Dedifferentiated amniotic fluid mesenchymal stem cell (primary cell): ENCODE measurements at regions not wholly inside any gene's neighbourhood (a gene's known extent, or its start where the extent isn't known, plus 50 kb on each side); places are given as distances from the start of the nearest gene placed in this dataset.

Experiments used
- DNase-seq: peaks from one replicate; pipeline ENCODE4 v3.0.0-alpha.2; 2016; ENCODE audit errors: extremely low spot score

- DNase-seq, result no peak
Observed at GRCh38 chr4:56240554-56241174, 146.6 kb downstream of the AASDH start.

- no peak for DNase-seq
Observed at GRCh38 chr4:56238251-56238650, 149.0 kb downstream of the AASDH start.

GRCh38 chr4:56235725-56236124 is 151.6 kb downstream of the AASDH start:
- DNase-seq, result no peak

- no peak for DNase-seq
Observed at GRCh38 chr4:56235011-56235410, 152.3 kb downstream of the AASDH start.

GRCh38 chr4:56234098-56234497 is 153.2 kb downstream of the AASDH start:
- DNase-seq, result no peak

GRCh38 chr4:56231410-56231809 is 155.9 kb downstream of the AASDH start:
- no peak for DNase-seq

GRCh38 chr4:56229947-56230346 is 157.3 kb downstream of the AASDH start:
- DNase-seq, result no peak

GRCh38 chr4:56227301-56227835 is 159.9 kb downstream of the AASDH start:
- no peak for DNase-seq

- no peak for DNase-seq
Observed at GRCh38 chr4:56226579-56226978, 160.7 kb downstream of the AASDH start.

GRCh38 chr4:56224641-56225040 is 162.7 kb downstream of the AASDH start:
- no peak for DNase-seq

- DNase-seq, result no peak
Observed at GRCh38 chr4:56222514-56222913, 164.8 kb downstream of the AASDH start.

- DNase-seq, result no peak
Observed at GRCh38 chr4:56220261-56220660, 167.0 kb downstream of the AASDH start.

GRCh38 chr4:56219447-56219846 is 167.8 kb downstream of the AASDH start:
- DNase-seq, result no peak

- DNase-seq, result no peak
Observed at GRCh38 chr4:56218230-56218895, 168.9 kb downstream of the AASDH start.

GRCh38 chr4:56217343-56217890 is 169.9 kb downstream of the AASDH start:
- DNase-seq, result no peak

- DNase-seq, result no peak
Observed at GRCh38 chr4:56215901-56216300, 171.4 kb downstream of the AASDH start.

GRCh38 chr4:56215141-56215783 is 172.0 kb downstream of the AASDH start:
- DNase-seq, result no peak

- no peak for DNase-seq
Observed at GRCh38 chr4:56213543-56213942, 173.7 kb downstream of the AASDH start.

- DNase-seq, result no peak
Observed at GRCh38 chr4:56212774-56213173, 174.5 kb downstream of the AASDH start.

- no peak for DNase-seq
Observed at GRCh38 chr4:56211202-56211601, 176.1 kb downstream of the AASDH start.

GRCh38 chr4:56210397-56210796 is 176.9 kb downstream of the AASDH start:
- DNase-seq, result no peak

- DNase-seq, result no peak
Observed at GRCh38 chr4:56209767-56210166, 177.5 kb downstream of the AASDH start.

GRCh38 chr4:56208103-56208502 is 179.2 kb downstream of the AASDH start:
- DNase-seq, result no peak
